ENCODE measurements at regions not wholly inside any gene's neighbourhood (a gene's known extent, or its start where the extent isn't known, plus 50 kb on each side); places are given as distances from the start of the nearest gene placed in this dataset.

DNA sequence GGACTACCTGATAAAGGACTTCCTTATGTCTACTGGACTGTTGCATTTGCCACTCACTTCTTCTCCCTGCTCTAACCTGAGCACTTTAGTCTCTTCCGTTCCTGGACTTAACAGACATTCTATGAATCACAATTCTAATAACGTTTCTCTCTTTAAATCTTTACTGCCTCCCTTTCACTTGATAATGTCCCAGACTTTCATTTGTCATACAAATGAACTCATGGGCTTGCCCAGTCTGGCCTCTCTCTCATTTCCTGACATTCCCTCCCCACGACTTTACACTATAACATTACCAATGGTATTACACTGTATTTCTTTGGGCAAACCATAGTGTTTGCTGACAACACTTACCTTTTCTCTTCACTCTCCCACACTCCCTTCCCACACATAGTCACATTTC is 540.7 kb upstream of the TMEFF2 start:
- TF ChIP-seq ATF3 (IDR thresholded peaks at IDR 0.05) = no peak
- no peak for TF ChIP-seq POLR2AphosphoS5 (IDR thresholded peaks at IDR 0.05; ENCODE audit: low read depth, low read length)
- no peak for TF ChIP-seq CTCF (IDR thresholded peaks at IDR 0.05 in 2 of 3, conservative IDR thresholded peaks at IDR 0.05 in 1 of 3; ENCODE audit: borderline replicate concordance in 1 of 3, insufficient read depth in 1 of 3, low read depth in 2 of 3, low read length in 2 of 3)
- TF ChIP-seq POLR2A (IDR thresholded peaks at IDR 0.05; ENCODE audit: borderline replicate concordance, extremely low read depth, insufficient read depth, insufficient read length) = no peak
- TF ChIP-seq EZH2 (IDR thresholded peaks at IDR 0.05) = no peak

Data from HCT116 (cell line).